B cell (primary cell): ENCODE measurements at regions not wholly inside any gene's neighbourhood (a gene's known extent, or its start where the extent isn't known, plus 50 kb on each side); places are given as distances from the start of the nearest gene placed in this dataset.

ENCODE experiments used
- CTCF ChIP-seq: fragments of 200-600 bp; IDR thresholded peaks from one replicate; pipeline ENCODE4 v1.8.0; 2022; ENCODE audit warnings: antibody characterized with exemption, mild to moderate bottlenecking
- EZH2 ChIP-seq: IDR thresholded peaks from 2 replicates; pipeline ENCODE4 v1.6.1; 2012; ENCODE audit warnings: borderline replicate concordance, low read depth, mild to moderate bottlenecking, moderate library complexity, low read length; ENCODE audit not compliant: insufficient read depth, poor library complexity, severe bottlenecking

GRCh38 chr20:6180531-6180930 lies 57.7 kb upstream of the FERMT1 start:
- TF ChIP-seq CTCF (no peak), EZH2 (no peak)
